Iris pigment epithelial cell (primary cell): ENCODE measurements at regions not wholly inside any gene's neighbourhood (a gene's known extent, or its start where the extent isn't known, plus 50 kb on each side); places are given as distances from the start of the nearest gene placed in this dataset.

Experiments
- DNase-seq: peaks from one replicate; pipeline ENCODE4 v3.0.0-alpha.2; 2011; ENCODE audit warnings: low read depth

GRCh38 chr6:30806581-30807183 is 62.3 kb upstream of the IER3 start:
- no peak for DNase-seq

- DNase-seq = no peak
Observed at GRCh38 chr6:30804333-30804732, 60.0 kb upstream of the IER3 start.

GRCh38 chr6:30802731-30803130 is 58.4 kb upstream of the IER3 start:
- DNase-seq = no peak

GRCh38 chr6:30801950-30802349 is 57.6 kb upstream of the IER3 start:
- DNase-seq = no peak

GRCh38 chr6:30800871-30801270 is 56.5 kb upstream of the IER3 start:
- no peak for DNase-seq

- DNase-seq = peak; percentile 55
Observed at GRCh38 chr6:30799210-30799609, 54.9 kb upstream of the IER3 start.

GRCh38 chr6:30798494-30798893 is 54.1 kb upstream of the IER3 start:
- DNase-seq = peak; percentile 67

GRCh38 chr6:30795549-30796293 is 51.4 kb upstream of the IER3 start:
- DNase-seq = no peak
